ENCODE measurements at regions not wholly inside any gene's neighbourhood (a gene's known extent, or its start where the extent isn't known, plus 50 kb on each side); places are given as distances from the start of the nearest gene placed in this dataset.

GRCh38 chr11:15864026-15864805, 492.1 kb downstream of the SOX6 start:
- TF ChIP-seq CTCF (conservative IDR thresholded peaks at IDR 0.05; ENCODE audit: low read depth, low read length) (no peak), EZH2 (IDR thresholded peaks at IDR 0.05; ENCODE audit: borderline replicate concordance, low read depth, low read length, poor library complexity, severe bottlenecking) (no peak)
